HCT116 (cell line): ENCODE measurements at regions not wholly inside any gene's neighbourhood (a gene's known extent, or its start where the extent isn't known, plus 50 kb on each side); places are given as distances from the start of the nearest gene placed in this dataset.

Experiments used
- ATAC-seq: fragments of 200-7000 bp; cut with Tn5 transposase; 2 replicates; pipeline ENCODE4 v1.9.1; 2020; ENCODE audit warnings: mild to moderate bottlenecking, moderate library complexity
- BruUV-seq: library from RNA; stranded (reverse); fragments of 400-500 nt; replicated peaks from 2 replicates; lab custom pipeline; 2021; lab: Mats Ljungman, UMichigan
- CTCF ChIA-PET: fragments of 300-600 bp; sonication (Branson Sonifier 250); formaldehyde crosslinking; loops from one replicate; lab custom pipeline; 2021; ENCODE audit warnings: antibody characterized with exemption; lab: Charles Lee
- POLR2A ChIA-PET: fragments of 300-600, 350-600 bp; sonication (Branson Sonifier 250); formaldehyde crosslinking; loops from one replicate; lab custom pipeline; 2021; ENCODE audit warnings: antibody characterized with exemption; lab: Charles Lee
- RAD21 ChIA-PET, 2 experiments: fragments of 300-600 bp; sonication (Branson Sonifier 250); formaldehyde crosslinking; loops; one replicate each; lab custom pipeline; 2023; ENCODE audit warnings: low total read pairs in 2 of 2; ENCODE audit not compliant: uncharacterized antibody in 2 of 2, unreplicated experiment in 2 of 2, low non-redundant PET in 1 of 2; lab: Charles Lee
- DNase-seq: peaks from one replicate; pipeline ENCODE4 v3.0.0-alpha.2; 2010; ENCODE audit warnings: low read depth, low spot score
- H2AFZ ChIP-seq: fragments of 200-600 bp; shearing (Covaris generic), sonication (generic); 2 replicates; pipeline ENCODE4 v1.6.1; 2017; ENCODE audit warnings: low read depth, mixed run types, mixed read lengths, antibody characterized with exemption, low read length; ENCODE audit not compliant: poor library complexity, severe bottlenecking
- H3K27ac ChIP-seq: 2 replicates; pipeline ENCODE4 v1.5.1; 2012; ENCODE audit warnings: low read depth, low read length
- H3K27me3 ChIP-seq: fragments of 200-600 bp; sonication (generic); 2 replicates; pipeline ENCODE4 v1.6.1; 2016; ENCODE audit warnings: mixed run types, low read length, mixed read lengths; ENCODE audit not compliant: insufficient read depth
- H3K36me3 ChIP-seq, 2 experiments: fragments of 200-500 bp in 1 of 2; fragments of 200-600 bp in 1 of 2; sonication (Bioruptor generic) in 1 of 2; sonication (generic) in 1 of 2; 2 replicates each; pipeline versions ENCODE4 v1.5.1 to v1.6.1; 2014 to 2016; ENCODE audit warnings: low read length in 2 of 2, inconsistent platforms in 1 of 2, mixed read lengths in 1 of 2, mixed run types in 1 of 2; ENCODE audit not compliant: insufficient read depth in 2 of 2, control insufficient read depth in 1 of 2
- H3K4me1 ChIP-seq, 2 experiments: fragments of 200-600 bp in 1 of 2; sonication (generic) in 1 of 2; 2 replicates each; pipeline versions ENCODE4 v1.5.1 to v1.6.1; 2012 to 2017; ENCODE audit warnings: low read length in 2 of 2, inconsistent platforms in 1 of 2, mild to moderate bottlenecking in 1 of 2, mixed read lengths in 1 of 2, mixed run types in 1 of 2, moderate library complexity in 1 of 2; ENCODE audit not compliant: insufficient read depth in 2 of 2, control insufficient read depth in 1 of 2
- H3K4me2 ChIP-seq: fragments of 200-600 bp; sonication (generic); 2 replicates; pipeline ENCODE4 v1.6.1; 2017; ENCODE audit warnings: mixed run types, low read length, mixed read lengths
- H3K4me3 ChIP-seq, 2 experiments: fragments of 200-600 bp in 1 of 2; sonication (generic) in 1 of 2; replicated peaks in 1 of 2; 2 replicates each; pipeline ENCODE4 v1.5.1; 2011 to 2016; ENCODE audit warnings: low read length in 2 of 2, control low read depth in 1 of 2, low read depth in 1 of 2, mild to moderate bottlenecking in 1 of 2, mixed read lengths in 1 of 2, mixed run types in 1 of 2
- H3K79me2 ChIP-seq: fragments of 200-600 bp; sonication (generic); 2 replicates; pipeline ENCODE4 v1.6.1; 2017; ENCODE audit warnings: mild to moderate bottlenecking, mixed run types, low read length, moderate library complexity, mixed read lengths; ENCODE audit not compliant: insufficient read depth
- H3K9ac ChIP-seq: fragments of 200-600 bp; sonication (generic); 2 replicates; pipeline ENCODE4 v1.6.1; 2016; ENCODE audit warnings: low read length, mixed read lengths
- H3K9me2 ChIP-seq: fragments of 200-600 bp; sonication (generic), shearing (Covaris generic); 2 replicates; pipeline ENCODE4 v1.6.1; 2017; ENCODE audit warnings: mixed run types, mild to moderate bottlenecking, moderate library complexity; ENCODE audit not compliant: insufficient read depth
- H3K9me3 ChIP-seq, 2 experiments: fragments of 200-500 bp in 1 of 2; fragments of 200-600 bp in 1 of 2; sonication (Bioruptor generic) in 1 of 2; sonication (generic) in 1 of 2; 2 replicates each; pipeline ENCODE4 v1.6.1; 2014 to 2017; ENCODE audit warnings: low read length in 2 of 2, mixed read lengths in 2 of 2, inconsistent platforms in 1 of 2, low read depth in 1 of 2, mild to moderate bottlenecking in 1 of 2, mixed run types in 1 of 2, moderate library complexity in 1 of 2; ENCODE audit not compliant: control insufficient read depth in 1 of 2, insufficient read depth in 1 of 2
- H4K20me1 ChIP-seq: fragments of 200-600 bp; sonication (generic), shearing (Covaris generic); 2 replicates; pipeline ENCODE4 v1.6.1; 2017; ENCODE audit warnings: mixed run types, mild to moderate bottlenecking, moderate library complexity; ENCODE audit not compliant: insufficient read depth
- CBX3 ChIP-seq: IDR thresholded peaks from 2 replicates; pipeline ENCODE4 v1.6.1; 2012; ENCODE audit warnings: low read depth
- CTCF ChIP-seq, 3 experiments: fragments of 200-600 bp in 1 of 3; sonication (generic) in 1 of 3; IDR thresholded peaks in 2 of 3; conservative IDR thresholded peaks in 1 of 3; 2 replicates each; pipeline ENCODE4 v1.5.1; 2012 to 2017; ENCODE audit warnings: low read depth in 2 of 3, low read length in 2 of 3, antibody characterized with exemption in 1 of 3, borderline replicate concordance in 1 of 3, control low read depth in 1 of 3, mild to moderate bottlenecking in 1 of 3, mixed read lengths in 1 of 3, mixed run types in 1 of 3, moderate library complexity in 1 of 3; ENCODE audit not compliant: insufficient read depth in 1 of 3
- EGR1 ChIP-seq: IDR thresholded peaks from 2 replicates; pipeline ENCODE4 v1.6.1; 2012; ENCODE audit warnings: low read depth
- EZH2 ChIP-seq: fragments of 200-600 bp; sonication (generic); IDR thresholded peaks from 2 replicates; pipeline ENCODE4 v1.6.1; 2017; ENCODE audit warnings: antibody characterized with exemption, mixed run types
- FOSL1 ChIP-seq: IDR thresholded peaks from 2 replicates; pipeline ENCODE4 v1.6.1; 2012; ENCODE audit warnings: low read depth
- MAX ChIP-seq: IDR thresholded peaks from 2 replicates; pipeline ENCODE4 v1.6.1; 2012
- POLR2A ChIP-seq: IDR thresholded peaks from 2 replicates; pipeline ENCODE4 v1.7.0; 2011; ENCODE audit warnings: borderline replicate concordance; ENCODE audit not compliant: insufficient read depth, insufficient read length; ENCODE audit errors: extremely low read depth
- POLR2AphosphoS5 ChIP-seq: IDR thresholded peaks from 2 replicates; pipeline ENCODE4 v1.6.1; 2011; ENCODE audit warnings: mild to moderate bottlenecking, low read depth, low read length, moderate library complexity
- REST ChIP-seq: IDR thresholded peaks from 2 replicates; pipeline ENCODE4 v1.6.1; 2012; ENCODE audit warnings: low read depth
- SIN3A ChIP-seq: IDR thresholded peaks from 2 replicates; pipeline ENCODE4 v1.6.1; 2012; ENCODE audit warnings: low read depth
- SRF ChIP-seq: IDR thresholded peaks from 2 replicates; pipeline ENCODE4 v1.6.1; 2012; ENCODE audit warnings: low read depth
- TCF7L2 ChIP-seq: IDR thresholded peaks from 2 replicates; pipeline ENCODE4 v1.7.0; 2011; ENCODE audit warnings: borderline replicate concordance, inconsistent platforms; ENCODE audit not compliant: insufficient read depth, insufficient read length; ENCODE audit errors: extremely low read depth
- YY1 ChIP-seq: IDR thresholded peaks from 2 replicates; pipeline ENCODE4 v1.6.1; 2011; ENCODE audit warnings: low read length, low read depth, moderate library complexity, mild to moderate bottlenecking; ENCODE audit not compliant: insufficient replicate concordance; ENCODE audit errors: extremely low read depth
- ZFX ChIP-seq: fragments of 450-650 bp; IDR thresholded peaks from 2 replicates; pipeline ENCODE4 v1.6.1; 2017
- intact Hi-C: fragments of 100-400 bp; cut with micrococcal nuclease; formaldehyde crosslinking; loops from 2 replicates; pipeline ENCODE4 v1.10.0; 2022
- TF ChIP-seq, protein P1 (sequence below): IDR thresholded peaks from 2 replicates; pipeline ENCODE4 v1.6.1; 2011; ENCODE audit warnings: mild to moderate bottlenecking, low read length, moderate library complexity; ENCODE audit not compliant: insufficient replicate concordance; ENCODE audit errors: extremely low read depth
- TF ChIP-seq, protein P2 (sequence below): IDR thresholded peaks from 2 replicates; pipeline ENCODE4 v1.6.1; 2012

DNA sequence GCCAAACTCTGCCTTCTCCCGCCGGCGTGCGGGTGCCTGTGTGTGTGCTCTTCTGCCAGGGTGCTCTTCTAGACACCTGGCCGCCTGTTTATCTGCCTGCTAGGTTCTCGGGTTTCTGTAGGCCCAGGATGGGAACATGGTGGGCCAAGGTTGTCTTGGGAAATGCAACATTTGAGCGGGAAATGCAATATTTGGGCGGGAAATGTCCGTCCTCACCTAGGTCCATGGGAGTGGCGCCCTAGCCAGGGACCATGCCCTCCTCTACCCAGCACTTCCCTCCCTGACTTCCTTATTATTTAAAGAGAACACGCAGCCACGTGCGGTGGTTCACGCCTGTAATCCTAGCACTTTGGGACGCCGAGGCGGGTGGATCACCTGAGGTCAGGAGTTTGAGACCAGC, 392.6 kb downstream of the FAT4 start:
- peaks cover 3% of the 10 kb centered on the region; the same call in 1 of the 2 replicates for H3K9me2 ChIP-seq
- TF ChIP-seq POLR2AphosphoS5: no peak
- TF ChIP-seq ZFX: no peak
- TF ChIP-seq CBX3: no peak
- TF ChIP-seq EZH2: no peak
- TF ChIP-seq SIN3A: no peak
- no peak for TF ChIP-seq CTCF (IDR thresholded peaks at IDR 0.05 in 2 of 3, conservative IDR thresholded peaks at IDR 0.05 in 1 of 3; ENCODE audit: borderline replicate concordance in 1 of 3, insufficient read depth in 1 of 3, low read depth in 2 of 3, low read length in 2 of 3)
- TF ChIP-seq SRF: no peak
- no peak for TF ChIP-seq YY1
- TF ChIP-seq, protein P1, sequence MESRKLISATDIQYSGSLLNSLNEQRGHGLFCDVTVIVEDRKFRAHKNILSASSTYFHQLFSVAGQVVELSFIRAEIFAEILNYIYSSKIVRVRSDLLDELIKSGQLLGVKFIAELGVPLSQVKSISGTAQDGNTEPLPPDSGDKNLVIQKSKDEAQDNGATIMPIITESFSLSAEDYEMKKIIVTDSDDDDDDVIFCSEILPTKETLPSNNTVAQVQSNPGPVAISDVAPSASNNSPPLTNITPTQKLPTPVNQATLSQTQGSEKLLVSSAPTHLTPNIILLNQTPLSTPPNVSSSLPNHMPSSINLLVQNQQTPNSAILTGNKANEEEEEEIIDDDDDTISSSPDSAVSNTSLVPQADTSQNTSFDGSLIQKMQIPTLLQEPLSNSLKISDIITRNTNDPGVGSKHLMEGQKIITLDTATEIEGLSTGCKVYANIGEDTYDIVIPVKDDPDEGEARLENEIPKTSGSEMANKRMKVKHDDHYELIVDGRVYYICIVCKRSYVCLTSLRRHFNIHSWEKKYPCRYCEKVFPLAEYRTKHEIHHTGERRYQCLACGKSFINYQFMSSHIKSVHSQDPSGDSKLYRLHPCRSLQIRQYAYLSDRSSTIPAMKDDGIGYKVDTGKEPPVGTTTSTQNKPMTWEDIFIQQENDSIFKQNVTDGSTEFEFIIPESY: no peak
- no peak for TF ChIP-seq TCF7L2
- TF ChIP-seq MAX: no peak
- TF ChIP-seq POLR2A: no peak
- TF ChIP-seq EGR1: no peak
- no peak for TF ChIP-seq REST
- TF ChIP-seq, protein P2, sequence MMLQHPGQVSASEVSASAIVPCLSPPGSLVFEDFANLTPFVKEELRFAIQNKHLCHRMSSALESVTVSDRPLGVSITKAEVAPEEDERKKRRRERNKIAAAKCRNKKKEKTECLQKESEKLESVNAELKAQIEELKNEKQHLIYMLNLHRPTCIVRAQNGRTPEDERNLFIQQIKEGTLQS: no peak
- no peak for TF ChIP-seq FOSL1
- CTCF ChIA-PET: no interaction called here
- H3K4me2 ChIP-seq: no peak overlapping the region
- intact Hi-C loops: no loop called here
- 0 out of 4 replicates have a peak, but pooled peaks cover 0 to 2% of the 10 kb centered on the region in 2 experiments for H3K4me1 ChIP-seq
- no peak overlapping the region for H3K9ac ChIP-seq
- H3K79me2 ChIP-seq: no peaks in the 10 kb centered on the region
- no TSS peak for BruUV-seq
- H3K4me3 ChIP-seq: no peak overlapping the region
- no peaks in the 10 kb centered on the region for H3K9me3 ChIP-seq
- no peak for ATAC-seq
- no peak for DNase-seq
- H4K20me1 ChIP-seq: no peaks in the 10 kb centered on the region
- no peak overlapping the region for H3K27ac ChIP-seq
- H3K27me3 ChIP-seq: no peaks in the 10 kb centered on the region
- H3K36me3 ChIP-seq: no peaks in the 10 kb centered on the region
- POLR2A ChIA-PET: no interaction called here
- H2AFZ ChIP-seq: no peak overlapping the region
- RAD21 ChIA-PET: no interaction called here
